NB4 (cell line): ENCODE measurements at regions not wholly inside any gene's neighbourhood (a gene's known extent, or its start where the extent isn't known, plus 50 kb on each side); places are given as distances from the start of the nearest gene placed in this dataset.

ENCODE experiments used
- MYC ChIP-seq: IDR thresholded peaks from 2 replicates; pipeline ENCODE4 v1.6.1; 2011; ENCODE audit warnings: low read depth, low read length
- POLR2A ChIP-seq: IDR thresholded peaks from 2 replicates; pipeline ENCODE4 v1.6.1; 2011; ENCODE audit warnings: mild to moderate bottlenecking; ENCODE audit not compliant: insufficient read length; ENCODE audit errors: extremely low read depth
- TF ChIP-seq, protein P1 (sequence below): IDR thresholded peaks from one replicate; pipeline ENCODE4 v1.5.1; 2012; ENCODE audit warnings: low read depth, low read length
- TF ChIP-seq, protein P2 (sequence below): IDR thresholded peaks from 2 replicates; pipeline ENCODE4 v1.6.1; 2011; ENCODE audit warnings: low read depth, low read length

DNA sequence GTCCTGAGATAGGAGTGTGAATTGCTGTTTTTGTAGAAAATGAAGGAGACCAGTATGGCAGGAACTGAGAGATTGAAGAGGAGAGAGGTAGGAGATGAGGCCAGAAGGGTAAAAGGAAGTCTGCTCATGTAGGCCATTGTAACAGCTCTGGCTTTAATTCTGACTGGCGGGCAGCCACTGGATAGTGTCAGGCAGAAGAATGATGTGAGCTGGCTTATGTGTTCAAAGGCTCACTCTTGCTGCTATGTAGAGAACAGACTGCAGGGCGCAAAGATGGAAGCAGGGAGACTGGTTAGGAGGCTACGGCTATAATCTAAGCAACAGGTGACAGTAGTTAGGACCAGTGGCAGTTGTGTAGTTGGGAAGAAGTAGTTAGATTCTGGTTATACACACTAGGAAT, 160.2 kb upstream of the FGF13 start:
- TF ChIP-seq, protein P1, sequence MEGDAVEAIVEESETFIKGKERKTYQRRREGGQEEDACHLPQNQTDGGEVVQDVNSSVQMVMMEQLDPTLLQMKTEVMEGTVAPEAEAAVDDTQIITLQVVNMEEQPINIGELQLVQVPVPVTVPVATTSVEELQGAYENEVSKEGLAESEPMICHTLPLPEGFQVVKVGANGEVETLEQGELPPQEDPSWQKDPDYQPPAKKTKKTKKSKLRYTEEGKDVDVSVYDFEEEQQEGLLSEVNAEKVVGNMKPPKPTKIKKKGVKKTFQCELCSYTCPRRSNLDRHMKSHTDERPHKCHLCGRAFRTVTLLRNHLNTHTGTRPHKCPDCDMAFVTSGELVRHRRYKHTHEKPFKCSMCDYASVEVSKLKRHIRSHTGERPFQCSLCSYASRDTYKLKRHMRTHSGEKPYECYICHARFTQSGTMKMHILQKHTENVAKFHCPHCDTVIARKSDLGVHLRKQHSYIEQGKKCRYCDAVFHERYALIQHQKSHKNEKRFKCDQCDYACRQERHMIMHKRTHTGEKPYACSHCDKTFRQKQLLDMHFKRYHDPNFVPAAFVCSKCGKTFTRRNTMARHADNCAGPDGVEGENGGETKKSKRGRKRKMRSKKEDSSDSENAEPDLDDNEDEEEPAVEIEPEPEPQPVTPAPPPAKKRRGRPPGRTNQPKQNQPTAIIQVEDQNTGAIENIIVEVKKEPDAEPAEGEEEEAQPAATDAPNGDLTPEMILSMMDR = no peak
- no peak for TF ChIP-seq POLR2A
- TF ChIP-seq, protein P2, sequence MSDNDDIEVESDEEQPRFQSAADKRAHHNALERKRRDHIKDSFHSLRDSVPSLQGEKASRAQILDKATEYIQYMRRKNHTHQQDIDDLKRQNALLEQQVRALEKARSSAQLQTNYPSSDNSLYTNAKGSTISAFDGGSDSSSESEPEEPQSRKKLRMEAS = no peak
- no peak for TF ChIP-seq MYC
